CD4-positive, alpha-beta T cell (primary cell): ENCODE measurements at regions not wholly inside any gene's neighbourhood (a gene's known extent, or its start where the extent isn't known, plus 50 kb on each side); places are given as distances from the start of the nearest gene placed in this dataset.

Experiments
- ATAC-seq: fragments of 200-7000 bp; cut with Tn5 transposase; one replicate; pipeline ENCODE4 v1.10.0; 2022; ENCODE audit warnings: mild to moderate bottlenecking; ENCODE audit not compliant: poor library complexity
- CTCF ChIA-PET: fragments of 350-600 bp; sonication (Branson Sonifier 250); formaldehyde crosslinking; loops from one replicate; lab custom pipeline; 2021; ENCODE audit warnings: antibody characterized with exemption, inconsistent platforms; lab: Charles Lee
- POLR2A ChIA-PET: fragments of 350-600 bp; sonication (Branson Sonifier 250); formaldehyde crosslinking; loops from one replicate; lab custom pipeline; 2021; ENCODE audit warnings: antibody characterized with exemption, inconsistent platforms; lab: Charles Lee
- DNase-seq, 14 experiments: peaks; one replicate each; pipeline ENCODE4 v3.0.0-alpha.2; 2013 to 2020; ENCODE audit warnings: mixed read lengths in 2 of 14
- H3K27ac ChIP-seq, 2 donors: one replicate each; pipeline versions ENCODE4 v1.5.1 to v1.7.0; 2013; ENCODE audit warnings: low read length in 2 of 2, low read depth in 1 of 2, mild to moderate bottlenecking in 1 of 2
- H3K27me3 ChIP-seq, 2 experiments: 1 replicate in 1 of 2; 2 replicates in 1 of 2; pipeline versions ENCODE4 v1.6.1 to v1.7.0; 2013; ENCODE audit warnings: low read length in 2 of 2, control low read depth in 1 of 2, mild to moderate bottlenecking in 1 of 2, moderate library complexity in 1 of 2; ENCODE audit not compliant: insufficient read depth in 2 of 2, control insufficient read depth in 1 of 2
- H3K36me3 ChIP-seq: one replicate; pipeline ENCODE4 v1.6.1; 2013; ENCODE audit warnings: low read length, control low read depth; ENCODE audit not compliant: insufficient read depth
- H3K4me1 ChIP-seq: one replicate; pipeline ENCODE4 v1.6.1; 2013; ENCODE audit warnings: low read length, control low read depth; ENCODE audit not compliant: insufficient read depth
- H3K4me3 ChIP-seq: one replicate; pipeline ENCODE4 v1.5.1; 2013; ENCODE audit warnings: mild to moderate bottlenecking, low read length, moderate library complexity
- H3K9me3 ChIP-seq, 2 experiments: 1 replicate in 1 of 2; 2 replicates in 1 of 2; pipeline versions ENCODE4 v1.6.1 to v1.7.0; 2013; ENCODE audit warnings: low read length in 2 of 2, mild to moderate bottlenecking in 2 of 2, control low read depth in 1 of 2, moderate library complexity in 1 of 2; ENCODE audit not compliant: control insufficient read depth in 1 of 2, insufficient read depth in 1 of 2
- H3K27ac Mint-ChIP-seq: one replicate; pipeline ENCODE4 v1.8.0; 2020; ENCODE audit warnings: mixed read lengths
- H3K27me3 Mint-ChIP-seq: one replicate; pipeline ENCODE4 v1.8.0; 2021; ENCODE audit warnings: mixed read lengths
- H3K36me3 Mint-ChIP-seq: one replicate; pipeline ENCODE4 v1.8.0; 2021; ENCODE audit warnings: low read depth, mixed read lengths
- H3K4me1 Mint-ChIP-seq: one replicate; pipeline ENCODE4 v1.8.0; 2021; ENCODE audit warnings: low read depth, mixed read lengths
- H3K4me3 Mint-ChIP-seq: one replicate; pipeline ENCODE4 v1.8.0; 2020; ENCODE audit warnings: mild to moderate bottlenecking, mixed read lengths
- H3K9me3 Mint-ChIP-seq: one replicate; pipeline ENCODE4 v1.8.0; 2020; ENCODE audit warnings: mixed read lengths
- CTCF ChIP-seq: fragments of 200-600 bp; IDR thresholded peaks from one replicate; pipeline ENCODE4 v1.8.0; 2022; ENCODE audit warnings: antibody characterized with exemption, mild to moderate bottlenecking
- intact Hi-C, 2 experiments: fragments of 100-400 bp; cut with DNase I in 1 of 2; cut with micrococcal nuclease in 1 of 2; formaldehyde crosslinking; loops; one replicate each; pipeline versions ENCODE4 v1.15.1 to v1.9.0; 2023 to 2025; cut with DNase I, micrococcal nuclease

DNA sequence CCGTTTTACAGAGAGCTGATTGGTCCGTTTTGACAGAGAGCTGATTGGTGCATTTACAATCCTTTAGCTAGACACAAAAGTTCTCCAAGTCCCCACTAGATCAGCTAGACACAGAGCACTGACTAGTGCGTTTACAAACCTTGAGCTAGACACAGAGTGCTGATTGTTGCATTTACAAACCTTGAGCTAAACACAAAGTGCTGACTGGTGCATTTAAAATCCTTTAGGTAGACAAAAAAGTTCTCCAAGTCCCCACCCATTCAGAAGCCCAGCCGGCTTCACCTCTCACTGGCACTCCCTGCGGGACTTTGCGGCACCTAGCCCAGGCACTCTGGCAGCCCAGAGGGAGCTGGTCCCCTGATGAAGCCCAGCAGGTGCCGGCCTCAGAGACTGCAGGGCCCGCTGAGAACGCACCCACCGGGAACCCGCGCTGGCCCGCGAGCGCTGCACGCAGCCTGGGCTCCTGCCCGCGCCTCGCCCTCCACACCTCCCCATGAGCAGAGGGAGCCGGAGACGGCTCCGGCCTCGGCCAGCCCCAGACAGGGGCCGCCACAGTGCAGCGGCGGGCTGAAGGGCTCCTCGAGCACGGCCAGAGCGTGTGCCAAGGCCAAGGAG, 508.1 kb upstream of the CHAC2 start:
- CTCF ChIA-PET = no interaction called here
- Histone ChIP-seq H3K9me3 (peaks cover 0 to 11% of the 10 kb centered on the region in 2 experiments), H3K4me3 (no peak overlapping the region), H3K4me1 (no peaks in the 10 kb centered on the region), H3K27ac (no peak overlapping the region), H3K27me3 (no peaks in the 10 kb centered on the region), H3K36me3 (no peaks in the 10 kb centered on the region)
- H3K9me3 Mint-ChIP-seq = peaks cover 3% of the 10 kb centered on the region
- ATAC-seq (no peak), DNase-seq (no peak)
- H3K27me3 Mint-ChIP-seq = no peaks in the 10 kb centered on the region
- no peak overlapping the region for H3K27ac Mint-ChIP-seq
- intact Hi-C loops = no loop called here
- no peak overlapping the region for H3K4me3 Mint-ChIP-seq
- POLR2A ChIA-PET = no interaction called here
- H3K36me3 Mint-ChIP-seq = no peaks in the 10 kb centered on the region
- TF ChIP-seq CTCF = no peak
- H3K4me1 Mint-ChIP-seq = no peaks in the 10 kb centered on the region

GRCh38 chr2:53257287-53257686, 510.3 kb upstream of the CHAC2 start:
- H3K9me3 ChIP-seq = peaks cover 0 to 11% of the 10 kb centered on the region in 2 experiments
- ChIA-PET POLR2A (no interaction called here), CTCF (no interaction called here)
- Mint-ChIP-seq H3K4me3 (no peak overlapping the region), H3K27me3 (no peaks in the 10 kb centered on the region), H3K36me3 (no peaks in the 10 kb centered on the region), H3K9me3 (no peaks in the 10 kb centered on the region), H3K27ac (no peak overlapping the region), H3K4me1 (no peaks in the 10 kb centered on the region)
- H3K27ac ChIP-seq = no peak overlapping the region
- ATAC-seq (no peak), DNase-seq (no peak)
- no peak for TF ChIP-seq CTCF
- H3K4me3 ChIP-seq = no peak overlapping the region
- H3K4me1 ChIP-seq = no peaks in the 10 kb centered on the region
- no peaks in the 10 kb centered on the region for H3K27me3 ChIP-seq
- no peaks in the 10 kb centered on the region for H3K36me3 ChIP-seq
- intact Hi-C loops = no loop called here

DNA sequence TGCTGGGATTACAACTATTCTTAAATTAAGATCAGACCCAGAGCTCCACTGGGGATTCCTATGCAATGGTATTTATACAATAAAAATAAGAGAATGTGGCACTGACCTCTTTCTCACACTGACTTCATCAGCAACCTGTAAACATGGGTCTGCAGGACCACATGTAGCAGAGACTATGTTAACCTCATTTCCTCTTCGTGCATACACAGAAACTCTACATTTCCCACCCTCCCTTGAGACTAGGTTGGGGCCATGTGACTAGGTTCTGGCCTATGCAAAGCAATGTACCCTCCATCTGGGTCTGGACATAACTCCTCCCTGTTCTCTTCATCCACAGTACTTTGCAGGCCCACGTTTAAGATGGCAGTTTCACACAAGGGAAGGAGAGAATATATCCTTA, 514.4 kb upstream of the CHAC2 start:
- Mint-ChIP-seq H3K4me3 (no peak overlapping the region), H3K9me3 (no peaks in the 10 kb centered on the region), H3K4me1 (no peaks in the 10 kb centered on the region), H3K36me3 (no peaks in the 10 kb centered on the region), H3K27ac (no peak overlapping the region), H3K27me3 (no peaks in the 10 kb centered on the region)
- TF ChIP-seq CTCF = no peak
- no peak for DNase-seq
- intact Hi-C loops = no loop called here
- Histone ChIP-seq H3K4me3 (no peak overlapping the region), H3K9me3 (peaks cover 0 to 3% of the 10 kb centered on the region in 2 experiments), H3K27me3 (no peaks in the 10 kb centered on the region), H3K36me3 (no peaks in the 10 kb centered on the region), H3K27ac (no peak overlapping the region), H3K4me1 (no peaks in the 10 kb centered on the region)
- POLR2A ChIA-PET = no interaction called here
- CTCF ChIA-PET = no interaction called here
- ATAC-seq = no peak
